BLaER1 treated with 17β-estradiol and CSF1 and Interleukin-3, amounts not matched to agents 10 nM and 100 nM (cell line): ENCODE measurements at regions not wholly inside any gene's neighbourhood (a gene's known extent, or its start where the extent isn't known, plus 50 kb on each side); places are given as distances from the start of the nearest gene placed in this dataset.

ENCODE experiments used
- H3K27ac ChIP-seq, 11 experiments: shearing (Covaris generic); formaldehyde crosslinking; 2 replicates each; pipeline ENCODE4 v1.8.1; 2022
- H3K27me3 ChIP-seq, 11 experiments: shearing (Covaris generic); formaldehyde crosslinking; 2 replicates each; pipeline ENCODE4 v1.8.1; 2022
- H3K36me3 ChIP-seq, 11 experiments: shearing (Covaris generic); formaldehyde crosslinking; 2 replicates each; pipeline ENCODE4 v1.8.1; 2022
- H3K4me1 ChIP-seq, 10 experiments: shearing (Covaris generic); formaldehyde crosslinking; 2 replicates each; pipeline ENCODE4 v1.8.1; 2022
- H3K4me2 ChIP-seq, 11 experiments: shearing (Covaris generic); formaldehyde crosslinking; 2 replicates each; pipeline ENCODE4 v1.8.1; 2022
- H3K4me3 ChIP-seq, 10 experiments: shearing (Covaris generic); formaldehyde crosslinking; 2 replicates each; pipeline ENCODE4 v1.8.1; 2022
- H3K9ac ChIP-seq, 11 experiments: shearing (Covaris generic); formaldehyde crosslinking; 2 replicates each; pipeline ENCODE4 v1.8.1; 2022
- H3K9me3 ChIP-seq, 11 experiments: shearing (Covaris generic); formaldehyde crosslinking; replicated peaks in 1 of 11; 2 replicates each; pipeline ENCODE4 v1.8.1; 2022
- H4K20me1 ChIP-seq, 11 experiments: shearing (Covaris generic); formaldehyde crosslinking; 2 replicates each; pipeline ENCODE4 v1.8.1; 2022
- Cebpa-rat ChIP-seq, 11 experiments: shearing (Covaris generic); IDR thresholded peaks; 2 replicates each; pipeline ENCODE4 v1.8.1; 2022

DNA sequence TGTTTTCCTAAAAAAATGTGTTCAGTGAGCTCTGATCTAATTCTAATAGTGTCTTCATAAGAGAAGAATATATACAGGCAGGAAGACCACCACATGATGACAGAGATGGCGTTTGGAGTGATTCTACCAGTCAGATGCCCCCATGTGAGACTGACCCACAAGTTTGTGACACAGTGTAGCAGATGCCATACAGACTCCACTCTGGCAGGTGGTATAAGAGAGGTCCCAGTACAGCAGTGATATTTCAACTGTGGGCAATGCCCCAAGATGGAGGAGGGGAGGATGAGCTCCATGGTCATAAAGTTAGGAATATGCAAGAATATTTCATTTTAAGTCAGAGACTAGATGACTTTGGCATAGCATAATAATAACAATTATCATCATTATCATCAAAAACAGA, 1022.6 kb downstream of the KCNMA1 start:
- Histone ChIP-seq H3K9me3 (peaks cover 0 to 15% (median 10%) of the 10 kb centered on the region in 11 experiments; a peak in 14 of 22 replicates), H3K36me3 (no peaks in the 10 kb centered on the region), H3K27ac (no peak overlapping the region), H3K27me3 (no peaks in the 10 kb centered on the region), H3K4me1 (no peaks in the 10 kb centered on the region), H3K9ac (no peak overlapping the region), H4K20me1 (no peaks in the 10 kb centered on the region), H3K4me2 (no peak overlapping the region), H3K4me3 (no peak overlapping the region)
- TF ChIP-seq Cebpa-rat (IDR thresholded peaks at IDR 0.05), result no peak
